H1 (cell line): ENCODE measurements at regions not wholly inside any gene's neighbourhood (a gene's known extent, or its start where the extent isn't known, plus 50 kb on each side); places are given as distances from the start of the nearest gene placed in this dataset.

Experiments
- CTCF ChIA-PET: fragments of 300-600 bp; sonication (Branson Sonifier 250); formaldehyde crosslinking; loops from one replicate; lab custom pipeline; 2021; ENCODE audit not compliant: partially characterized antibody; lab: Charles Lee
- POLR2A ChIA-PET: fragments of 300-600 bp; sonication (Branson Sonifier 250); formaldehyde crosslinking; loops from one replicate; lab custom pipeline; 2021; ENCODE audit warnings: inconsistent platforms; ENCODE audit not compliant: partially characterized antibody; lab: Charles Lee
- DNase-seq, 2 experiments: peaks; one replicate each; pipeline versions ENCODE4 v3.0.0 to v3.0.0-alpha.2; 2010 to 2022; ENCODE audit warnings: low spot score in 2 of 2, low read depth in 1 of 2, mixed read lengths in 1 of 2
- FAIRE-seq: peaks from 2 replicates; lab custom pipeline; 2011; peaks lifted over from hg19 to GRCh38; lab: Jason Lieb, UNC
- H2AFZ ChIP-seq: 2 replicates; pipeline ENCODE4 v1.8.1; 2012; ENCODE audit warnings: low read length, inconsistent platforms
- H2AK5ac ChIP-seq: 2 replicates; pipeline ENCODE4 v1.6.1; 2013; ENCODE audit warnings: low read depth, low read length
- H2BK120ac ChIP-seq: replicated peaks from 2 replicates; pipeline ENCODE3; 2013; ENCODE audit warnings: low read depth, low read length, inconsistent platforms
- H2BK12ac ChIP-seq: 2 replicates; pipeline ENCODE4 v1.6.1; 2013; ENCODE audit warnings: low read depth, low read length
- H2BK15ac ChIP-seq: 2 replicates; pipeline ENCODE4 v1.6.1; 2013; ENCODE audit warnings: low read length
- H2BK20ac ChIP-seq: 2 replicates; pipeline ENCODE4 v1.6.1; 2013; ENCODE audit warnings: low read length
- H2BK5ac ChIP-seq: 2 replicates; pipeline ENCODE4 v1.6.1; 2013; ENCODE audit warnings: low read depth, low read length
- H3K14ac ChIP-seq: 2 replicates; pipeline ENCODE4 v1.6.1; 2013; ENCODE audit warnings: inconsistent platforms; ENCODE audit not compliant: insufficient read length
- H3K18ac ChIP-seq: 2 replicates; pipeline ENCODE4 v1.6.1; 2013; ENCODE audit warnings: low read length; ENCODE audit errors: extremely low read depth
- H3K23ac ChIP-seq: 2 replicates; pipeline ENCODE4 v1.6.1; 2013; ENCODE audit warnings: inconsistent platforms; ENCODE audit not compliant: insufficient read length
- H3K23me2 ChIP-seq: 2 replicates; pipeline ENCODE4 v1.6.1; 2013; ENCODE audit warnings: low read depth, low read length
- H3K27ac ChIP-seq: 2 replicates; pipeline ENCODE4 v1.6.1; 2011; ENCODE audit warnings: low read depth, low read length, inconsistent platforms
- H3K27me3 ChIP-seq, 4 experiments: replicated peaks in 1 of 4; 1 replicate in 1 of 4; 2 replicates in 3 of 4; pipeline versions ENCODE4 v1.6.1 to v1.8.1; 2011 to 2013; ENCODE audit warnings: low read length in 3 of 4, mild to moderate bottlenecking in 3 of 4, inconsistent platforms in 2 of 4, mixed read lengths in 2 of 4, moderate library complexity in 1 of 4; ENCODE audit not compliant: control insufficient read depth in 3 of 4, insufficient read depth in 3 of 4; ENCODE audit errors: extremely low read depth in 1 of 4
- H3K36me3 ChIP-seq, 4 experiments: 2 replicates each; pipeline versions ENCODE4 v1.6.1 to v1.8.1; 2011 to 2013; ENCODE audit warnings: mild to moderate bottlenecking in 4 of 4, low read length in 3 of 4, moderate library complexity in 2 of 4, control low read depth in 1 of 4, inconsistent platforms in 1 of 4; ENCODE audit not compliant: insufficient read depth in 4 of 4, control insufficient read depth in 2 of 4
- H3K4ac ChIP-seq: replicated peaks from 2 replicates; pipeline ENCODE3; 2013; ENCODE audit warnings: low read length, low read depth, mixed read lengths, inconsistent platforms; ENCODE audit not compliant: insufficient read length
- H3K4me1 ChIP-seq, 4 experiments: replicated peaks in 1 of 4; 1 replicate in 1 of 4; 2 replicates in 3 of 4; pipeline versions ENCODE4 v1.6.1 to v1.8.1; 2011 to 2013; ENCODE audit warnings: low read length in 3 of 4, inconsistent platforms in 2 of 4, mixed read lengths in 1 of 4; ENCODE audit not compliant: insufficient read depth in 4 of 4, control insufficient read depth in 3 of 4
- H3K4me2 ChIP-seq, 2 experiments: 2 replicates each; pipeline versions ENCODE4 v1.6.1 to v1.8.1; 2011 to 2013; ENCODE audit warnings: low read depth in 2 of 2, low read length in 2 of 2, control low read depth in 1 of 2, inconsistent platforms in 1 of 2, mild to moderate bottlenecking in 1 of 2; ENCODE audit not compliant: insufficient read depth in 1 of 2
- H3K4me3 ChIP-seq, 4 experiments: fragments of 200-600, 300-600 bp in 1 of 4; sonication (generic), shearing (Covaris generic), sonication (Bioruptor Twin) in 1 of 4; 2 replicates each; pipeline versions ENCODE4 v1.5.1 to v1.8.1; 2011 to 2016; ENCODE audit warnings: low read length in 4 of 4, low read depth in 3 of 4, control low read depth in 2 of 4, inconsistent platforms in 2 of 4, mild to moderate bottlenecking in 2 of 4, mixed read lengths in 1 of 4, moderate library complexity in 1 of 4; ENCODE audit not compliant: insufficient read depth in 2 of 4; ENCODE audit errors: extremely low read depth in 1 of 4
- H3K56ac ChIP-seq: replicated peaks from 2 replicates; pipeline ENCODE3; 2013; ENCODE audit warnings: low read depth, mild to moderate bottlenecking, mixed read lengths, low read length, inconsistent platforms; ENCODE audit not compliant: insufficient read length
- H3K79me1 ChIP-seq: 2 replicates; pipeline ENCODE4 v1.6.1; 2013; ENCODE audit warnings: low read depth, low read length, control low read depth
- H3K79me2 ChIP-seq, 2 experiments: 2 replicates each; pipeline versions ENCODE4 v1.6.1 to v1.8.1; 2012 to 2013; ENCODE audit warnings: low read length in 2 of 2, mild to moderate bottlenecking in 2 of 2, inconsistent platforms in 1 of 2; ENCODE audit not compliant: insufficient read depth in 2 of 2, control insufficient read depth in 1 of 2
- H3K9ac ChIP-seq, 4 experiments: replicated peaks in 1 of 4; 1 replicate in 1 of 4; 2 replicates in 3 of 4; pipeline versions ENCODE4 v1.6.1 to v1.8.1; 2011 to 2013; ENCODE audit warnings: low read depth in 3 of 4, low read length in 3 of 4, control low read depth in 2 of 4, mild to moderate bottlenecking in 2 of 4, moderate library complexity in 2 of 4, inconsistent platforms in 1 of 4; ENCODE audit errors: extremely low read depth in 1 of 4
- H3K9me3 ChIP-seq, 2 experiments: 2 replicates each; pipeline versions ENCODE4 v1.6.1 to v1.8.1; 2012 to 2013; ENCODE audit warnings: mild to moderate bottlenecking in 2 of 2, moderate library complexity in 2 of 2, control low read depth in 1 of 2, inconsistent platforms in 1 of 2, low read depth in 1 of 2, low read length in 1 of 2, mixed read lengths in 1 of 2; ENCODE audit not compliant: insufficient read depth in 2 of 2
- H4K20me1 ChIP-seq, 2 experiments: replicated peaks in 1 of 2; 2 replicates each; pipeline versions ENCODE3 to v1.8.1; 2011 to 2013; ENCODE audit warnings: inconsistent platforms in 2 of 2, low read length in 2 of 2, mild to moderate bottlenecking in 1 of 2; ENCODE audit not compliant: insufficient read depth in 2 of 2, control insufficient read depth in 1 of 2
- H4K5ac ChIP-seq: 2 replicates; pipeline ENCODE4 v1.6.1; 2013; ENCODE audit warnings: low read length, low read depth, mixed read lengths, inconsistent platforms; ENCODE audit not compliant: insufficient read length
- H4K8ac ChIP-seq: 2 replicates; pipeline ENCODE4 v1.8.0; 2013; ENCODE audit warnings: mild to moderate bottlenecking, moderate library complexity, low read length, inconsistent platforms; ENCODE audit not compliant: insufficient read depth; ENCODE audit errors: extremely low read depth
- H4K91ac ChIP-seq: replicated peaks from 2 replicates; pipeline ENCODE3; 2013; ENCODE audit warnings: low read length, mixed read lengths, inconsistent platforms; ENCODE audit not compliant: insufficient read length
- BACH1 ChIP-seq: IDR thresholded peaks from 2 replicates; pipeline ENCODE4 v1.6.1; 2012; ENCODE audit warnings: low read length, improper control_type of control experiment
- CTBP2 ChIP-seq: IDR thresholded peaks from 2 replicates; pipeline ENCODE4 v1.7.0; 2011; ENCODE audit warnings: borderline replicate concordance, mild to moderate bottlenecking, moderate library complexity, mixed read lengths, low read length; ENCODE audit not compliant: insufficient read depth, insufficient read length
- HDAC6 ChIP-seq: IDR thresholded peaks from one replicate; pipeline ENCODE4 v1.7.1; 2012; ENCODE audit warnings: low read depth, mild to moderate bottlenecking, inconsistent platforms, low read length, moderate library complexity
- KDM1A ChIP-seq: fragments of 200-600, 300-600 bp; sonication (generic); IDR thresholded peaks from 2 replicates; pipeline ENCODE4 v1.7.1; 2016; ENCODE audit warnings: mild to moderate bottlenecking, low read length, borderline replicate concordance
- KDM4A ChIP-seq: IDR thresholded peaks from one replicate; pipeline ENCODE4 v1.7.1; 2012; ENCODE audit warnings: low read depth, mild to moderate bottlenecking, moderate library complexity, low read length, inconsistent platforms; ENCODE audit not compliant: severe bottlenecking
- POLR2AphosphoS5 ChIP-seq: IDR thresholded peaks from 2 replicates; pipeline ENCODE4 v1.6.1; 2011; ENCODE audit warnings: low read depth, low read length
- RFX5 ChIP-seq: IDR thresholded peaks from 2 replicates; pipeline ENCODE4 v1.6.1; 2011; ENCODE audit warnings: low read depth, low read length, improper control_type of control experiment, borderline replicate concordance
- SIX5 ChIP-seq: IDR thresholded peaks from 2 replicates; pipeline ENCODE4 v1.6.1; 2011; ENCODE audit warnings: mild to moderate bottlenecking, low read depth, low read length
- SP1 ChIP-seq: IDR thresholded peaks from 2 replicates; pipeline ENCODE4 v1.6.1; 2011; ENCODE audit warnings: low read depth, low read length
- TAF7 ChIP-seq: optimal IDR thresholded peaks from 2 replicates; pipeline ENCODE3; 2011; ENCODE audit warnings: low read depth, mild to moderate bottlenecking, inconsistent platforms, low read length, moderate library complexity, borderline replicate concordance
- TEAD4 ChIP-seq: IDR thresholded peaks from 2 replicates; pipeline ENCODE4 v1.6.1; 2012; ENCODE audit warnings: low read depth, low read length, inconsistent platforms, mixed read lengths
- WGBS, 2 experiments: shearing (Covaris generic) in 1 of 2; methylation state at CpG; one replicate each; pipeline versions ENCODE4 v1.1.6 to v1.1.7; 2013 to 2015; ENCODE audit warnings: low lambda C conversion rate in 2 of 2, mixed read lengths in 2 of 2, inconsistent platforms in 1 of 2, low coverage in 1 of 2, missing lambda C conversion rate in 1 of 2; ENCODE audit not compliant: insufficient replicate concordance in 2 of 2, insufficient coverage in 1 of 2, insufficient read length in 1 of 2; ENCODE audit errors: extremely low coverage in 1 of 2, missing lambda C conversion rate in 1 of 2; 5-methylcytosine and 5-hydroxymethylcytosine counted together
- TF ChIP-seq, protein P1 (sequence below): IDR thresholded peaks from 2 replicates; pipeline ENCODE4 v1.6.1; 2011; ENCODE audit warnings: low read depth, mild to moderate bottlenecking, low read length; ENCODE audit not compliant: insufficient read depth
- TF ChIP-seq, protein P2 (sequence below): IDR thresholded peaks from 2 replicates; pipeline ENCODE4 v1.6.1; 2012; ENCODE audit warnings: inconsistent platforms

DNA sequence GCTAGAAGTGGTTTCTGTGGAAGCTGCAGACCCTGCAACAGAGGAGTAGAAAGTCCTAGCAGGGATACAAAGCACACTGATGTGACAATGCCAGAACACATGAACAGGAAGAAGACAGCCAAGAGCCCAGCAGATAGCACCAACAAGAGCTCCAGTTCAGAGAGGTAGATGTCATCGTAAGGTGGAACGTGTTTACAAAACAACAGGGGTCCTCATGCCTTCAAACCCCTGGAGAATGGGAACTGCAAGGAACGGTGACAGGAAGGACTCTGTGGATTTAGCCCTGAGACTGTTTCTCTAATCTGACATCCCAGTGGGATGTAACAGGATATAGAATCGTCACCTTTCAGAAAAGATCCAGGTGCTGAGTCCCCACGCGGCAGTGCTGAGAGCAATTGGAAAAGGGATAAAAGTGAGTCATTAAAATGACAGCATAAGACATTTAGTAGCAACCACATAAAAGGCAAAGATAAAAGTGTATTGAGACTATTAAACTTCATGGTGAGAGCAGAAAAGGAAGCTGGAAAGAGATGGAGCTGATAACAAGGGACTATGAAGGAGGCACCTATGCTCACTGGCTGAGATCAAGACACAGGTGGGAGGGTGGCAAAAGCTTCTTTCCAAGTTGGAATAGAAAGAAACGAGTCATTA lies 195.2 kb downstream of the FBXO15 start:
- Histone ChIP-seq H3K18ac (no peak overlapping the region), H3K56ac (no peak overlapping the region), H2BK12ac (no peak overlapping the region), H3K23me2 (no peaks in the 10 kb centered on the region), H3K23ac (no peak overlapping the region), H2AK5ac (no peak overlapping the region), H3K4me1 (peaks cover 2 to 7% (median 5%) of the 10 kb centered on the region in 4 experiments; a peak in 4 of 7 replicates), H4K8ac (no peak overlapping the region), H3K79me1 (no peaks in the 10 kb centered on the region), H2BK5ac (no peak overlapping the region), H4K91ac (no peak overlapping the region), H3K27me3 (no peaks in the 10 kb centered on the region), H2BK15ac (no peak overlapping the region), H3K27ac (no peak overlapping the region), H4K20me1 (no peaks in the 10 kb centered on the region), H3K4me2 (no peak overlapping the region), H3K14ac (no peak overlapping the region), H3K4me3 (no peak overlapping the region), H3K4ac (no peak overlapping the region), H3K9ac (no peak overlapping the region), H3K79me2 (no peaks in the 10 kb centered on the region), H2BK120ac (no peak overlapping the region), H2AFZ (no peak overlapping the region), H2BK20ac (no peak overlapping the region), H3K9me3 (peaks cover 0 to 3% of the 10 kb centered on the region in 2 experiments; a peak in 1 of 4 replicates), H3K36me3 (no peaks in the 10 kb centered on the region), H4K5ac (no peak overlapping the region)
- FAIRE-seq (no peak), DNase-seq (no peak)
- 89% methylated on average over 7 of the region's 7 CpGs; no CpG with 5 or more reads in 1 of the 2 experiments for WGBS, 2 experiments
- POLR2A ChIA-PET = no interaction called here
- CTCF ChIA-PET = interaction anchor here (3.1 kb wide), 1 partner anchor 28 kb away, joined by 13 read pairs; no protein-coding TSS in a partner anchor
- no peak for TF ChIP-seq SP1
- TF ChIP-seq, protein P1, sequence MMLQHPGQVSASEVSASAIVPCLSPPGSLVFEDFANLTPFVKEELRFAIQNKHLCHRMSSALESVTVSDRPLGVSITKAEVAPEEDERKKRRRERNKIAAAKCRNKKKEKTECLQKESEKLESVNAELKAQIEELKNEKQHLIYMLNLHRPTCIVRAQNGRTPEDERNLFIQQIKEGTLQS = no peak
- TF ChIP-seq POLR2AphosphoS5 = no peak
- TF ChIP-seq CTBP2 = no peak
- TF ChIP-seq, protein P2, sequence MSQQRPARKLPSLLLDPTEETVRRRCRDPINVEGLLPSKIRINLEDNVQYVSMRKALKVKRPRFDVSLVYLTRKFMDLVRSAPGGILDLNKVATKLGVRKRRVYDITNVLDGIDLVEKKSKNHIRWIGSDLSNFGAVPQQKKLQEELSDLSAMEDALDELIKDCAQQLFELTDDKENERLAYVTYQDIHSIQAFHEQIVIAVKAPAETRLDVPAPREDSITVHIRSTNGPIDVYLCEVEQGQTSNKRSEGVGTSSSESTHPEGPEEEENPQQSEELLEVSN = no peak
- TF ChIP-seq TAF7 = no peak
- TF ChIP-seq RFX5 = no peak
- no peak for TF ChIP-seq HDAC6
- no peak for TF ChIP-seq KDM4A
- no peak for TF ChIP-seq KDM1A
- no peak for TF ChIP-seq SIX5
- no peak for TF ChIP-seq BACH1
- TF ChIP-seq TEAD4 = no peak
